ENCODE measurements at regions not wholly inside any gene's neighbourhood (a gene's known extent, or its start where the extent isn't known, plus 50 kb on each side); places are given as distances from the start of the nearest gene placed in this dataset.

- no peak for DNase-seq
Measured at GRCh38 chr22:27192135-27192829, 534.9 kb downstream of the MIAT start.

- DNase-seq: no peak
Measured at GRCh38 chr22:27193215-27193614, 535.8 kb downstream of the MIAT start.

DNA sequence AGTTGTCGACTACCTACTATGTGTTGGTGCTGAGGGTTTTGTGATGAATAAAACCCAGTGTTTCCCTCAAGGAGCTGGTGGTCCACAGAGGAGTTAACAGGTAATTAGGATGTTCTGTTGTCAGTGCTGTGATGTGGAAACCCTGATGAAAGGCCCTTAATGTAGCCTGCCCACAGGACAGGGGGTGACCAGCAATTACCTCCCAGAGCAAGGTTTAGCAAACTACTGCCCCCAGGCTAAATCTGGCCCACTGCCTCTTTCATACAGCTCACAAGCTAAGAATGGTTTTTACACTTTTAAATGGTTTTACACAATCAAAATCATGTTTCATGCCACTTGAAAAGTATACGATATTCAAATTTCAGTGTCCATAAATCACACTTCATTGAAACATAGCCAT, 536.2 kb downstream of the MIAT start:
- DNase-seq: no peak

DNA sequence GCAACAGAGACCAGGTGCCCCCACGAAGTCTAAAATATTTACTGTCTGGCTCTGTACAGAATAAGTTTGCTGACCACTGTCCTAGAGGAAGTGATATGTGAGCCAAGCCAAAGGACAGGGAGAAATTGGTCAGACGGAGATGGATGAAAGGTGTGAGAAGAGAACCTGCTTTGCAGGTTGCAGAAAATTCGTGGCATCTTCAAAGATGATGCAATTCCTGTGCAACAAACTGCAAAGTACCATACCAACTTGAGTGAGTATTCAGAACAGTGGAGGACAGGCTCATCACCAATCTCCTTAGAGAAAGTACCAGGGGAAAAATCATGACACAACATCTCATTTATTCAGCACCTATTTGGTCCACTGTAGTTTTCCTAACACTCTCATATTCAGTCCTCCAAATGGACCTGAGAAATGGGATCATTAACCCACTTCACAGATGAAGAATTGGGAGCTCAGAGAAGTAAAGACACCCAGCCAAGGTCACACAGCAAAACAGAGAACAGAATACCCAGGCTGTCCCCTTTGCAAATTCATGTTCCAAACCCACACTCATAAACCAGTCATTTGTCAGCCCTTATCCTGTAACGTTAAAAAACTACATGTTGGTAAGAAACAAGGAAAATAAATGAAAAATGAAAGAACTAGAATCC, 536.8 kb downstream of the MIAT start:
- no peak for DNase-seq

DNA sequence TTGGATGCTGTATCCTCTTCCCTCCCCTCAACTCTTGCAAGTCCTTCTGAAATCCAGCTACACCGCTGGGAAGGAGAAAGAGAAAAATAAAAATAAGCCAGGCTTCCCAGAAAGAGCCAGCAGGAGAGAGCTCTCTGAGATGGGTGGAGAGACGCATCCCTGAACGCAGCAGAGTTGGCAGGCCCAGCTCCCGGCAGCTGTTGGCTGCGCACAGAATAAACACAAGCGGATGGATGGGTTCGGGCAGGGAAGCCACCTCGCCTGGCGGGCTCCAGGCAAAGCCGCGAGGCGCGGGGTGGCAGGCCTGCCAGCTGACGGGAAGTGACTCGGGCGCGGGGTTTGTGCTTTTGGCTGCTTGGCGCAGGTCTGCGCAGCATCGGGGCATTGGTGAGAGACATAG, 537.7 kb downstream of the MIAT start:
- no peak for DNase-seq

- no peak for DNase-seq
Measured at GRCh38 chr22:27195494-27195893, 538.1 kb downstream of the MIAT start.

GRCh38 chr22:27196606-27197005, 539.2 kb downstream of the MIAT start:
- DNase-seq: no peak

GRCh38 chr22:27197052-27197451, 539.7 kb downstream of the MIAT start:
- DNase-seq: no peak

DNA sequence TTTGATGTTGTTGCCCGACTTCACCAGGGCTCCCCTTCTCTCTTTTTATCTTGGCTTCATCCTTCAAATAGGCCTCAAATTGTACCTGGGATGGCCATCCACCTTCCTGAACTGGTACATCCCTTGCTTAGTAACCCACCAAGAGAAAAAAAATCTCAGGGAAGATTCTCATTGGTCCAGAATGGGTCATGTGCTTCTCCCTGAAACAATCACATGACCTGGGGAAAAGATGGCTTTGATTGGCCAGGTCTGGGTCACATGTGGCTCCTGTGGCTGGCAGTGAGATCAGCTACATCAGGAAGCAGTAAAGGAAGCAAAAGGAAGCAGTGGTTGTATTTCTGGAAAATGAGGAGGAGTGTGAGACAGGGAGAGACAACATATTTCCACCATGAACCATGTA, 540.2 kb downstream of the MIAT start:
- no peak for DNase-seq

DNA sequence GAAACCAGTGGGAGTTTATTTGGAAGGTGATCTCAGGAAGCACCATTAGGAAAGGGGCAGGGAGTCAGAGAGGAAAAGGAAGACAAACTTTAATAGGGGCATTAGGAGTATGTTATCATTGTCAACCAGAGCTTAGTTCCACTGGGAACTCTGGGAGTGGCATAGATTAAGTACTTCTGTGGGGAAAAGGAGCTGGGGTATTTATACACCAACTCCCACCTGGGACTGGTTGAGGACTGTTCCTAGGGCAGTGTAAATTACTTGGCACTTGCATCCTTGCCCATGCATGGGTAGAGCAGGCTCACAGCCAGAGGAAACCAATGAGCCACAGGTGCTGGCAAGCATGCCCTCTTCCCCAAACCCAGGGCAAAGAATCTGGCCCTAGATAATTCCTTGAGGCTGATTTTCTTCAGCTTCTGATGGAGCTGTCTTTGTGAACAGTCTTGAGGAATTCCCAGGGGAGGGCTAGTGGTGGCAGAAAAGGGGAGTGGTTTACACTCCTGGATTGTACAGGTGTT, 541.2 kb downstream of the MIAT start:
- DNase-seq: no peak

DNA sequence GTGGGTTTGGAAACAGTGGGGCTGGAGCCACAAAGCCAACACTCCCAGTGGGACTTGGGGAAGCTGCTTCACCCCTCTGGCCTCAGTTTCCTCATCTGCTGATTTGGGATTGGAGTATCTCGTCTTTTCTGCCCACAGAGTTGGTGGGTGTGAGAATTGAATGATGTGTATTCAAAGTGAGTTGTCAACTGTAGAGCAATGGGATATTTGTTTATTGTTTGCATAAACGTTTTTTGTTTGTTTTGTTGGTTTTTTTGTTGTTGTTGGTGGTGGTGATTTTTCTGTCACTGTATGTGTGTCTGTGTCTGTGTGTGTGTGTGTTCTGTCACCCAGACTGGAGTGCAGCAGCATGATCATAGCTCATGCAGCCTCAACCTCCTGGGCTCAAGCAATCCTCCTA, 542.0 kb downstream of the MIAT start:
- DNase-seq: no peak

DNA sequence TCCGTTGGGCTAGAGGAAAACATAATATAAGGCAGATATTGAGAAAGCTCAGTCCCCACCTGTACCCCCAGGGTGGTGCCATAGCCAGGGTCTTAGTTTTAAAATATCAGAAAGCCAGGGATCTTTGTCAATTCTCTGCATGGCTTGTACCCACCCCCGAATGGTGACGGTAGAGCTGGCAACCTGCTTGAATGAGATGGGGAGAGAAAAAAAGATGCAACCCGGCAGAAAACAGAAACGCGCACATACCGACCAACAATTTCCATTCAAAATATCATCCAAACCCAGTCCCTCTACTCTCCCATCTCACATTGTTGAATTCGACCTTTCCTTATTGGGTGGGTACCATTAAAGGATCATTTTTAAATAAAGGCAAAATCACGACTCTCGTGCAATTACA, 543.9 kb downstream of the MIAT start:
- DNase-seq: no peak

DNA sequence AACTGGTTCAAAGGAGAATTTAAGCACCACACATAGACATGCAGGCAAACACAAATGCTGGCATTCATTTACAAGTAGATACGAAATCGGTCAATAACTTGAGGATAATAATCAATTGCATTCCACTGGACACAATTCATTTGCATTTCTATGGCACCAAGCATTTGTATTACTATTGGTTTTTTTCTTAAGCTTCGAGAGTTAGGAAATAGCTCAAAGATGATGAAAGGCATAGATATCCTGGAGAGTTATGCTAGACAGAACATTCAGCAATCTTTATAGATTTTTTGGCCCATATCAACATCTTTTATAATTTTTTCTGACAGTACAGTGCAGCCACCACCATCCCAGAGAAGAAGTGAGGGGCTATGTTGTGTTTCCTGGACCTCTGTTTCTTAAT, 544.4 kb downstream of the MIAT start:
- no peak for DNase-seq

GRCh38 chr22:27203276-27203660, 545.9 kb downstream of the MIAT start:
- no peak for DNase-seq

GRCh38 chr22:27204280-27204679, 546.9 kb downstream of the MIAT start:
- no peak for DNase-seq

DNA sequence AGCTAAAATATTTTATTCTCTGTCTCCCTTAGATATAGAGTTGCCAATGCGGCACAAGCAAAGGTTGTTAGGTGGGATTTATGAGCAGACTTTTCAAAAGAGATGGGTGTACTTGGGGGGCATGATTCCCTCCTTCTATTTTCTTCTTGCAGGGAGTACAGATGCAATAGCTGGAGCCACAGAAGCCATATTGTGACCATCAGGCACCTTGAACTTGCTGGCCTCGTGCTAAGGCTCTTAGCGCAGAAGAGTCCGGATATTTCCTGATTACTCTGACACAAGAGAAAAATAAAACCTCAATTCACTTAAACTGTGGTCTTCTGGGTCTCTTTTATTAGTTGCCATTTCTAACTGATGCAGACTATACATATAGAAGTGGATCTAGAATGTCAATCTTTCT, 547.4 kb downstream of the MIAT start:
- no peak for DNase-seq

DNA sequence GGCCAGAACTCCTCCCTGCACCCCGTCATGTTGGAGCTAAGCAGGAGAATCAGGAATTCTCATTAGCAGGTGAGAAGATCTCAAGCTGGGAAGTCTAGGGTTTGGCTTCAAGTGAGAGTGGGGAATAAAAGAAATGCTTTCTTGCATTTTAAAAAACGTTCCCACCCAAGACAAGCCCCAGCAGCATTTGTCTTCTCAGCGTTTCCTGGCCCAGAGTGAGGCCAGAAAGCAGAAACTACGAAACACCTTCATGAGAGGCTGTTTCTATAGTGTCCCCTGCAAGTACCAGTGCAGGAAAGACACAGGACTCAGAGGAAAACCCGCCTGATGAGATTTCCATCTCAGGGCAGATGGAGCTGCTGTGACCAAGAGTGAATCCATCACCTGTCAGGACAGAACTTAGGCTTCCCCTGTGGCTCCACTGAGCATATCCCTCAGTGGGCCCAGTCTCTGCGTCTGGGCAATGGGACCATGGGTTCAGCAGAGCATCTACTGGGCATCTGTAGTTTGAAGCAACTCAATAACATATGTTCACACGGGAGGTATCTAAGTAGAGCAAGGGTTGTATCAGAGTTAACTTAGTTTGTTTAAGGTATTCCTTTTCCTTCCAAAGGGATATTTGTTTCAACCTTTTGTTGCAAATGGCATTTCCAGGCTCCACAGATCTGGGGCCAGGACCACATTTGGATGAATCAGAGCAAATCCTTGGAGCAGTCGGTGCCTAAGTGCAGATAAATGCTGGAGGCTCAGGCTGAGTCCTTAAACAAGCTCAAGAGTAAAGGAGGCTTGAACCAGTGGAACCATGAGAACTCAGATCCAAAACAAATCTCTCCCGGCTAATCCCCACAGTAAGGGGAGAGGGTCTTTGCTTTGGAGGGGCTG, 548.3 kb downstream of the MIAT start:
- DNase-seq: no peak

DNA sequence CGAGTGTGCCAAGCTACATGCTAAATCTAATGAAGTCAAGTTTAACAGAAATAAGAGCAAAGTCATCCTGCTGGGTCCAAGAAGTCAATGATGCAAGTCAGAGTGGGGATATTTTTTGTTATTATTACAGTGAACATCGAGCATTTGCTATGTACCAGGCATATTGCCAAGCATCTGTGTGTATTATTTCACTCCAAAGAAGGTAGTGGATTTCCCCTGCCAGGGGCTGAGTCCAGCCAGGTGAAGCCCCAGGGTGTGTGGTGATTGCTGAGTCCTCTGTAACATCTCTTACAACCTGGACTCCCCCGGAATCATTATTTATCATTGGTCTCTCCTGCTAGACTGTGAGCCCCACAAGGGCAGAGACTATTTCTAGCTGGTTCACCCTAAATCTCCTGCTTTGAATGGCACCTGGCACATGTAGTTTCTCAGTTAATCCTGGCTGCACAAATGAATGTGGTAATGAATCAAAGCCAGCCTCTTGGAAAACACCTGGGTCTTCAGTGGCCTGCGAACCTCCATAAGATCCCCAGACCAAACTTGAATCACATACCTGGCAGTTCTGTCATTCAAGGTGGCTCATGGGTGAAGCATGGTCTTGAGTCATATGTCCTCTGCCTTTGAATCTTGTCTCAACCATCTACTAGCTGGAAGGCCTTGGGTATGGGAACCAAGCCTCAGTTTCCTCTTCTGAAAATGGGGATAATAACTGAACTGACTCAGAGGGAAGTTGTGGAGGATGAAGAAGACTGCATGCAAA, 549.2 kb downstream of the MIAT start:
- no peak for DNase-seq

DNA sequence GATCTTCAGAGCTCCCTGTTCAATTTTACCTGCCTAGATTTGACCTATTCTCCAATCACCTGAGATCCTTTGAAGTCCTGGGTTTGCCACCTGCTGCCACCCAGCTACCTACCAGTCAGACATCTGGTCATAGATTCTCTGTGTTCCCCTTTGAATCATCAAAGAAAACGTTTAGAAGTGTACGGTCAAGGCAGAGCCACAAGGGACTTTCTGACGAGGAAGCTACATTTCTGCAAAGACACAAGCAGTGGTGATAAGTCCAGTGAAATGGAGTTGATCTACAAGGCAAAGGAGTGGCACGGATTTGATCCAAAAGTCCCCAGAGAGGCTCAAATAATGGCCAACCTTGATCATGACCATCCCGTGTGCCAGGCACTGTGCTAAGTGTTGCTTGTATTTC, 549.9 kb downstream of the MIAT start:
- no peak for DNase-seq

GRCh38 chr22:27207907-27208306, 550.5 kb downstream of the MIAT start:
- no peak for DNase-seq

DNA sequence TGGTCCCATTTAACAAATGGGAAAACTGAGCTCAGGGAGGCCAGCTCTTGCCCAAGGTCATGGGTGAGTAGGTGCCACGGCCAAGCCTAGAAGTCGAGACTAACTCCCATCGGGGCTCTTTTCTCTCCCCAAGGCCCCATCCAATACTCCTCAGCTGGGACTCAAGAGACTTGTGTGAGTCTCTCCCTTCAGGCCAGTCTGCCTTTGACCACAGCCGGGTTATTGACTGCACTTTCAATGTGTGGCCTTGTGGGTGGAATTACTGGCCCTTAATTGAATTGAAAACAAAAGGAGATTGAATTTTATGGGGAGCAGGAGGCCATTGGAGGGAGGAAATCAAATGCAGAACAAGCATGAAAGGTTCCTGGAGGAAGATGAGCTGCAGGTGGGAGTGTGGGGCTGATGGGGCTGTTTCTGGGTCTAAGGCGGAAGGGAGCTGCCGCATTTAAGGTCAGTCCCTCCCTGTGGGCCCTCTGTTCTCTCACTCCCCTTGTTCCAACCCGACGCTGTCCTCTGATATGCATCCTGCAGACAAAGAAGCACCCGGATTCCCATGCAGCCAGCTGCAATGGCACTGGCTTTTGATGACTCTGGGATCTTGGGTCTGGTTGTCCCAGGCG, 552.8 kb downstream of the MIAT start:
- DNase-seq: no peak

DNA sequence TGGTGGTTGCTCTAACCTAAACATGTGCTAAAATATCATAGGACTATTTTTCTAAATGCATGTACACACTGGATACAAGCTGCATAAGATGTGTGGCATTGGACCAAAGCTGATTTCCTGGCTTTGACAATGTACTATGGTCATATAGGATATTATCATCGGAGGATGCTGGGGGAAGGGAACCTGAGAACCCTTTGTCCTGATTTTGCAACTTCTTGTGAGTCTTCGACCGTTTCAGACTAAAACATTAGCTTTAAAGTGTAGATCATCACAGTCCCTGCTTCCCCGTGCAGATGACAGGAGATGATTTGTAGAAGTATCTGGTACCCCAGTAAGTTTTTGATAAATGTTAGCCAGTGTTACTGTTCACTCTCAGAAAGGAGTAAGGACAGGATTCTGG, 554.7 kb downstream of the MIAT start:
- DNase-seq: no peak

Measured in MV-4-11 (cell line).